Smooth muscle cell (in vitro differentiated cells): ENCODE measurements at regions not wholly inside any gene's neighbourhood (a gene's known extent, or its start where the extent isn't known, plus 50 kb on each side); places are given as distances from the start of the nearest gene placed in this dataset.
A peak's percentile ranks its signal among the peaks of the same experiment; 100 is the strongest.

ENCODE experiments used
- DNase-seq: peaks from one replicate; lab custom pipeline; 2025; ENCODE audit not compliant: unreplicated experiment; lab: John Stamatoyannopoulos, UW
- H2AFZ ChIP-seq: fragments of 200-600 bp; sonication (generic); 2 replicates; pipeline ENCODE4 v1.6.0; 2016; ENCODE audit warnings: antibody characterized with exemption, low read depth, mild to moderate bottlenecking
- H3F3A ChIP-seq: fragments of 200-600 bp; sonication (generic); 2 replicates; pipeline ENCODE4 v1.6.0; 2017; ENCODE audit warnings: antibody characterized with exemption, low read depth
- H3K27ac ChIP-seq: fragments of 200-600 bp; sonication (generic); 2 replicates; pipeline ENCODE4 v1.5.1; 2016; ENCODE audit warnings: low read depth, mild to moderate bottlenecking
- H3K27me3 ChIP-seq: fragments of 200-600 bp; sonication (generic); 2 replicates; pipeline ENCODE4 v1.6.1; 2016; ENCODE audit warnings: low read depth, mild to moderate bottlenecking
- H3K36me3 ChIP-seq: fragments of 200-600 bp; sonication (generic); 2 replicates; pipeline ENCODE4 v1.5.1; 2016; ENCODE audit warnings: low read depth
- H3K4me1 ChIP-seq: fragments of 200-600 bp; sonication (generic); 2 replicates; pipeline ENCODE4 v1.5.1; 2016; ENCODE audit warnings: low read depth
- H3K4me2 ChIP-seq: fragments of 200-600 bp; sonication (generic); 2 replicates; pipeline ENCODE4 v1.6.0; 2016; ENCODE audit warnings: mild to moderate bottlenecking
- H3K4me3 ChIP-seq: fragments of 200-600 bp; sonication (generic); 2 replicates; pipeline ENCODE4 v1.5.1; 2016; ENCODE audit warnings: mild to moderate bottlenecking
- H3K79me2 ChIP-seq: fragments of 200-600 bp; sonication (generic); 2 replicates; pipeline ENCODE4 v1.6.0; 2016; ENCODE audit warnings: low read depth, mild to moderate bottlenecking
- H3K9ac ChIP-seq: fragments of 200-600 bp; sonication (generic); 2 replicates; pipeline ENCODE4 v1.6.0; 2016; ENCODE audit warnings: low read depth
- H3K9me3 ChIP-seq: fragments of 200-600 bp; sonication (generic); replicated peaks from 2 replicates; pipeline ENCODE4 v1.5.1; 2016; ENCODE audit warnings: low read depth
- H4K20me1 ChIP-seq: fragments of 200-600 bp; sonication (generic); 2 replicates; pipeline ENCODE4 v1.6.0; 2016; ENCODE audit warnings: low read depth
- WGBS: methylation state at CpG from one replicate; pipeline ENCODE4 v1.1.7; 2016; ENCODE audit warnings: low lambda C conversion rate; 5-methylcytosine and 5-hydroxymethylcytosine counted together
- TF ChIP-seq, protein P1 (sequence below): fragments of 200-600 bp; sonication (generic); IDR thresholded peaks from 2 replicates; pipeline ENCODE4 v1.5.1; 2017; ENCODE audit warnings: borderline replicate concordance, mild to moderate bottlenecking, antibody characterized with exemption; ENCODE audit not compliant: insufficient read depth, poor library complexity, severe bottlenecking

- Histone ChIP-seq H3F3A (peaks cover 13% of the 10 kb centered on the region), H2AFZ (no peak overlapping the region), H3K9ac (no peak overlapping the region), H3K36me3 (no peaks in the 10 kb centered on the region), H3K4me3 (no peak overlapping the region), H3K4me1 (peaks cover 21% of the 10 kb centered on the region), H3K27ac (no peak overlapping the region), H4K20me1 (no peaks in the 10 kb centered on the region), H3K4me2 (no peak overlapping the region), H3K79me2 (no peaks in the 10 kb centered on the region), H3K27me3 (no peaks in the 10 kb centered on the region), H3K9me3 (no peaks in the 10 kb centered on the region)
- 95% methylated on average over 3 of the region's 3 CpGs for WGBS
- TF ChIP-seq, protein P1, sequence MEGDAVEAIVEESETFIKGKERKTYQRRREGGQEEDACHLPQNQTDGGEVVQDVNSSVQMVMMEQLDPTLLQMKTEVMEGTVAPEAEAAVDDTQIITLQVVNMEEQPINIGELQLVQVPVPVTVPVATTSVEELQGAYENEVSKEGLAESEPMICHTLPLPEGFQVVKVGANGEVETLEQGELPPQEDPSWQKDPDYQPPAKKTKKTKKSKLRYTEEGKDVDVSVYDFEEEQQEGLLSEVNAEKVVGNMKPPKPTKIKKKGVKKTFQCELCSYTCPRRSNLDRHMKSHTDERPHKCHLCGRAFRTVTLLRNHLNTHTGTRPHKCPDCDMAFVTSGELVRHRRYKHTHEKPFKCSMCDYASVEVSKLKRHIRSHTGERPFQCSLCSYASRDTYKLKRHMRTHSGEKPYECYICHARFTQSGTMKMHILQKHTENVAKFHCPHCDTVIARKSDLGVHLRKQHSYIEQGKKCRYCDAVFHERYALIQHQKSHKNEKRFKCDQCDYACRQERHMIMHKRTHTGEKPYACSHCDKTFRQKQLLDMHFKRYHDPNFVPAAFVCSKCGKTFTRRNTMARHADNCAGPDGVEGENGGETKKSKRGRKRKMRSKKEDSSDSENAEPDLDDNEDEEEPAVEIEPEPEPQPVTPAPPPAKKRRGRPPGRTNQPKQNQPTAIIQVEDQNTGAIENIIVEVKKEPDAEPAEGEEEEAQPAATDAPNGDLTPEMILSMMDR = no peak
- no peak for DNase-seq
These were observed 69.0 kb upstream of the ZNF217 start for GRCh38 chr20:53662595-53662994.

DNA sequence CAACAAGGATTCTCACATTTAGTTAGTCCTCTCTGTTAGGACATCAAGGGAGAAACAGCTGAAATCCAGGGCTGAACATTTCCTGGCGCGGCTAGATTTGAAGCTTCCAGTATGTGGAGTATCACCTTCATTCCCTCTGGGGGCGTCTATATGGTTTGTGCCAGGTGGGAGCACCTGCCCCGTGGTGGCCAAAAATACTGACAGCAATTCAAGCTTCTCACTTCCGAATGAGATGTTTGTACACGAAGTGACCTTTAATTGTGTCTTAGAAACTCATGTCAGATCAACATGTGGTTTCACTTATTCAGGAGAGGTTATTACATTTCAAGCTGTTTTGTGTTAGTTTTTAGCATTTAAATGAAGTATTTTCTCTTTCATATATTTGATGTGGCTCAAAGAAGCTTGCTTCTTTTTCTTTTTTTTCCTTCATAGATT is 67.3 kb upstream of the ZNF217 start:
- Histone ChIP-seq H2AFZ (peak overlapping the region; percentile 97), H3K9me3 (no peaks in the 10 kb centered on the region), H3K4me2 (peak overlapping the region; percentile 83), H3K27me3 (no peaks in the 10 kb centered on the region), H3K79me2 (no peaks in the 10 kb centered on the region), H4K20me1 (no peaks in the 10 kb centered on the region), H3K36me3 (no peaks in the 10 kb centered on the region), H3F3A (peaks cover 22% of the 10 kb centered on the region), H3K27ac (peak overlapping the region; percentile 37), H3K4me3 (no peak overlapping the region), H3K4me1 (peaks cover 38% of the 10 kb centered on the region), H3K9ac (no peak overlapping the region)
- no peak for DNase-seq
- 63% methylated on average over 6 of the region's 6 CpGs for WGBS
- TF ChIP-seq, protein P1 = no peak

GRCh38 chr20:53660078-53660909 is 66.7 kb upstream of the ZNF217 start:
- peak overlapping the region; percentile 97 for H2AFZ ChIP-seq
- H3K36me3 ChIP-seq = no peaks in the 10 kb centered on the region
- H3K4me2 ChIP-seq = peak overlapping the region; percentile 83
- no peaks in the 10 kb centered on the region for H4K20me1 ChIP-seq
- 32% methylated on average over 35 of the region's 38 CpGs for WGBS
- H3K9ac ChIP-seq = peak overlapping the region; percentile 47
- no peaks in the 10 kb centered on the region for H3K79me2 ChIP-seq
- peaks cover 22% of the 10 kb centered on the region for H3F3A ChIP-seq
- peak overlapping the region; percentile 37 for H3K27ac ChIP-seq
- H3K9me3 ChIP-seq = no peaks in the 10 kb centered on the region
- H3K4me3 ChIP-seq = peak overlapping the region; percentile 51
- peaks cover 43% of the 10 kb centered on the region for H3K4me1 ChIP-seq
- DNase-seq = no peak
- no peaks in the 10 kb centered on the region for H3K27me3 ChIP-seq
- TF ChIP-seq, protein P1 = no peak
